Left ventricle myocardium inferior (tissue), 1 donor: ENCODE measurements at regions not wholly inside any gene's neighbourhood (a gene's known extent, or its start where the extent isn't known, plus 50 kb on each side); places are given as distances from the start of the nearest gene placed in this dataset.

ENCODE experiments used
- DNase-seq: peaks from one replicate; pipeline ENCODE4 v3.0.0-alpha.2; 2020
- H3K27ac ChIP-seq: fragments of 200-600 bp; replicated peaks from 2 replicates; pipeline ENCODE4 v1.8.0; 2021
- H3K27me3 ChIP-seq: fragments of 200-600 bp; 2 replicates; pipeline ENCODE4 v1.8.0; 2021; ENCODE audit warnings: low read depth
- H3K36me3 ChIP-seq: fragments of 200-600 bp; 2 replicates; pipeline ENCODE4 v1.8.0; 2021
- H3K4me1 ChIP-seq: fragments of 200-600 bp; 2 replicates; pipeline ENCODE4 v1.8.0; 2021
- H3K4me3 ChIP-seq: fragments of 200-600 bp; 2 replicates; pipeline ENCODE4 v1.8.0; 2021; ENCODE audit warnings: mild to moderate bottlenecking, moderate library complexity
- H3K9me3 ChIP-seq: fragments of 200-600 bp; replicated peaks from 2 replicates; pipeline ENCODE4 v1.8.0; 2021
- CTCF ChIP-seq: fragments of 200-600 bp; IDR thresholded peaks from 2 replicates; pipeline ENCODE4 v1.8.0; 2021; ENCODE audit warnings: antibody characterized with exemption, mild to moderate bottlenecking, borderline replicate concordance
- intact Hi-C: fragments of 100-400 bp; cut with micrococcal nuclease; formaldehyde crosslinking; loops from one replicate; pipeline ENCODE4 v1.11.0; 2022
- donor health status: DM: no; HTN: yes; CAD: no; lungs with severe emphysema.

DNA sequence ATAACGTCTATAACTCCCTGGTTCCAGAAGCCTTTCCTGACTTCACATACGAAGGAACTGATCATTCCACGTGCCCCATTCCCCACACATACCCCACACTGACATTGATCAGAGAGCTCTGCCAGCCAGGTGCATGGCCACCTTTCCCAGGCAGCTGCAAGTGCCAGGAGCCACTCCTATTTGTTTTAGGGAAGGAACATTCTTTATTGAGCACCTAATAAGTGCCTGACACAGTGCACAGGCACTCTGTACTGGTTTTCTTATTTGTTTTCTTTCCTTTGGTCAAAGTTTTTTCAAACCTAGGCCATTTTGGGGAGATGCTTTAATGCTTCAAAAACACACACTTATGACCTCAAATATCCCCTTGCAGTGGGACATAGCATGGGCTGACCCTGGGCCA, 50.0 kb downstream of the PITPNM2 start:
- H3K9me3 ChIP-seq: no peaks in the 10 kb centered on the region
- H3K27ac ChIP-seq: peak overlapping the region; percentile 91
- H3K27me3 ChIP-seq: no peaks in the 10 kb centered on the region
- intact Hi-C loops: no loop called here
- DNase-seq: no peak
- TF ChIP-seq CTCF: no peak
- H3K4me3 ChIP-seq: no peak overlapping the region
- no peaks in the 10 kb centered on the region for H3K36me3 ChIP-seq
- H3K4me1 ChIP-seq: peaks cover 97% of the 10 kb centered on the region

DNA sequence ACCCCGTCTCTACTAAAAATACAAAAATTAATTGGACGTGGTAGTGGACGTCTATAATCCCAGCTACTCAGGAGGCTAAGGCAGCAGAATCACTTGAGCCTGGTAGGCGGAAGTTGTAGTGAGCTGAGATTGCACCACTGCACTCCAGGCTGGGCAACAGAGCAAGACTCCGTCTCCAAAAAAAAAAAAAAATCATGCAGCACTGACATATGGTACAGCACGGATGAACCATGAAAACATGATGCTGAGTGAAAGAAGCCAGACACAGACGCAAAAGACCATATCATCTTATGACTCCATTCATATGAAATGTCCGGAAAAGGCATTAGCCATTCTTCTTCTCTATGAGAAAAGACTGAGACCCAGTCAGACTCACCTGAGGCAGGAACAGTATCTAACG, 50.4 kb downstream of the PITPNM2 start:
- Histone ChIP-seq H3K36me3 (no peaks in the 10 kb centered on the region), H3K4me3 (no peak overlapping the region), H3K9me3 (no peaks in the 10 kb centered on the region), H3K27ac (peak overlapping the region; percentile 91), H3K27me3 (no peaks in the 10 kb centered on the region), H3K4me1 (peaks cover 97% of the 10 kb centered on the region)
- intact Hi-C loops: no loop called here
- no peak for DNase-seq
- TF ChIP-seq CTCF: no peak

DNA sequence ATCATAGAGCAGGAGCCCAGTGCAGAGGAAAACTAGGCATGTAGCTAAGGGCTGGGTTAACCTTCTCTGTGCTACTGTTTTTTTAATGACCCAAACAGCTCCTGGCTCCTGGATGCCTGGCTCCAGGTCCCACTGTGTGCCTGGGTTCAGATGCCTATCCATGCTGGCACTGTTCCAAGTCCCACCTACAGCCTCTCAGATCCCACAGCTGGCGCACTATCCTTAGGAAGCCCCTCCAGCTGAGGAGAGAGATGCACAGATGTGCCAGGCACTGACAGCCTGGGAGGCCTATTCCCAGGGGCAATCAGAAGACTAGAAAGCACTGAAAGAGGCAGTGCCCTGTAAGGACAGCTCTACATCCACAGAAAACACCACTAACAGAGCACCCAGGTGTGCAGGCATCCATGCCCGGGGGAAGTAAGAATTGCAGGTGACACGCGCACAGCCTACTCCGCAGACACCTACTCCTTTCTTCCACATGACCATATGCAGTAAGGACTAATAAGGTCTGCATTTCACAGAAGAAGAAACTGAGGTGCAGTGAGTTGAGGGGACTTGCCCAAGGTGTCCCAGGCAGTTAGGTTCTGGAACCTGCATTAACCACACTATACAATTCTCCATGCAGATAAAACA, 51.2 kb downstream of the PITPNM2 start:
- Histone ChIP-seq H3K4me1 (peaks cover 97% of the 10 kb centered on the region), H3K27me3 (no peaks in the 10 kb centered on the region), H3K27ac (peak overlapping the region; percentile 91), H3K4me3 (no peak overlapping the region), H3K9me3 (no peaks in the 10 kb centered on the region), H3K36me3 (no peaks in the 10 kb centered on the region)
- DNase-seq: no peak
- no peak for TF ChIP-seq CTCF
- intact Hi-C loops: no loop called here

GRCh38 chr12:123098780-123099179, 52.1 kb downstream of the PITPNM2 start:
- TF ChIP-seq CTCF: no peak
- no peaks in the 10 kb centered on the region for H3K9me3 ChIP-seq
- no peak overlapping the region for H3K4me3 ChIP-seq
- peak overlapping the region; percentile 91 for H3K27ac ChIP-seq
- intact Hi-C loops: no loop called here
- no peaks in the 10 kb centered on the region for H3K27me3 ChIP-seq
- H3K4me1 ChIP-seq: peaks cover 100% of the 10 kb centered on the region
- H3K36me3 ChIP-seq: no peaks in the 10 kb centered on the region
- no peak for DNase-seq

GRCh38 chr12:123097561-123098084, 53.3 kb downstream of the PITPNM2 start:
- Histone ChIP-seq H3K4me3 (peak overlapping the region; percentile 9), H3K27me3 (no peaks in the 10 kb centered on the region), H3K27ac (peak overlapping the region; percentile 91), H3K4me1 (peaks cover 100% of the 10 kb centered on the region), H3K9me3 (no peaks in the 10 kb centered on the region), H3K36me3 (no peaks in the 10 kb centered on the region)
- peak; percentile 75 for DNase-seq
- intact Hi-C loops: no loop called here
- TF ChIP-seq CTCF: no peak
